Calu3 (cell line): ENCODE measurements at regions not wholly inside any gene's neighbourhood (a gene's known extent, or its start where the extent isn't known, plus 50 kb on each side); places are given as distances from the start of the nearest gene placed in this dataset.

Source experiments
- BruUV-seq: library from RNA; stranded (reverse); fragments of 400-500 nt; replicated peaks from 2 replicates; lab custom pipeline; 2021; lab: Mats Ljungman, UMichigan
- CTCF ChIA-PET: fragments of 300-600 bp; sonication (Branson Sonifier 250); formaldehyde crosslinking; loops from one replicate; lab custom pipeline; 2022; ENCODE audit warnings: antibody characterized with exemption; lab: Charles Lee
- DNase-seq: peaks from one replicate; pipeline ENCODE4 v3.0.0; 2022
- H3K27ac Mint-ChIP-seq: one replicate; pipeline ENCODE4 v1.8.0; 2022; ENCODE audit warnings: mixed read lengths; ENCODE audit not compliant: unreplicated experiment
- H3K27me3 Mint-ChIP-seq: one replicate; pipeline ENCODE4 v1.8.0; 2022; ENCODE audit warnings: mixed read lengths; ENCODE audit not compliant: unreplicated experiment
- H3K36me3 Mint-ChIP-seq: one replicate; pipeline ENCODE4 v1.8.0; 2022; ENCODE audit warnings: mild to moderate bottlenecking, moderate library complexity, mixed read lengths; ENCODE audit not compliant: insufficient read depth, unreplicated experiment
- H3K4me1 Mint-ChIP-seq: one replicate; pipeline ENCODE4 v1.8.0; 2022; ENCODE audit warnings: mild to moderate bottlenecking, low read depth, mixed read lengths; ENCODE audit not compliant: unreplicated experiment
- H3K4me3 Mint-ChIP-seq: one replicate; pipeline ENCODE4 v1.8.0; 2022; ENCODE audit warnings: mild to moderate bottlenecking, low read depth, moderate library complexity, mixed read lengths; ENCODE audit not compliant: unreplicated experiment
- H3K9me3 Mint-ChIP-seq: one replicate; pipeline ENCODE4 v1.8.0; 2022; ENCODE audit warnings: low read depth, mixed read lengths; ENCODE audit not compliant: unreplicated experiment
- CTCF ChIP-seq: fragments of 200-600 bp; IDR thresholded peaks from one replicate; pipeline ENCODE4 v1.8.0; 2022; ENCODE audit warnings: antibody characterized with exemption; ENCODE audit not compliant: unreplicated experiment
- intact Hi-C: fragments of 100-400 bp; cut with micrococcal nuclease; formaldehyde crosslinking; loops from one replicate; pipeline ENCODE4 v1.10.0; 2022; ENCODE audit not compliant: unreplicated experiment

GRCh38 chr1:209262631-209263030 lies 320.9 kb upstream of the CAMK1G start:
- Mint-ChIP-seq H3K27me3 (peaks cover 9% of the 10 kb centered on the region), H3K4me3 (no peak overlapping the region), H3K27ac (no peak overlapping the region), H3K4me1 (no peaks in the 10 kb centered on the region), H3K36me3 (no peaks in the 10 kb centered on the region), H3K9me3 (peaks cover 6% of the 10 kb centered on the region)
- CTCF ChIA-PET, result no interaction called here
- TF ChIP-seq CTCF, result no peak
- no peak for DNase-seq
- intact Hi-C loops, result no loop called here
- no TSS peak for BruUV-seq

- Mint-ChIP-seq H3K4me3 (no peak overlapping the region), H3K27me3 (peaks cover 20% of the 10 kb centered on the region), H3K36me3 (no peaks in the 10 kb centered on the region), H3K27ac (no peak overlapping the region), H3K4me1 (no peaks in the 10 kb centered on the region), H3K9me3 (peaks cover 3% of the 10 kb centered on the region)
- no peak for DNase-seq
- intact Hi-C loops, result no loop called here
- CTCF ChIA-PET, result no interaction called here
- TF ChIP-seq CTCF, result no peak
- BruUV-seq, result no TSS peak
Observed at GRCh38 chr1:209265301-209265700, 318.2 kb upstream of the CAMK1G start.

DNA sequence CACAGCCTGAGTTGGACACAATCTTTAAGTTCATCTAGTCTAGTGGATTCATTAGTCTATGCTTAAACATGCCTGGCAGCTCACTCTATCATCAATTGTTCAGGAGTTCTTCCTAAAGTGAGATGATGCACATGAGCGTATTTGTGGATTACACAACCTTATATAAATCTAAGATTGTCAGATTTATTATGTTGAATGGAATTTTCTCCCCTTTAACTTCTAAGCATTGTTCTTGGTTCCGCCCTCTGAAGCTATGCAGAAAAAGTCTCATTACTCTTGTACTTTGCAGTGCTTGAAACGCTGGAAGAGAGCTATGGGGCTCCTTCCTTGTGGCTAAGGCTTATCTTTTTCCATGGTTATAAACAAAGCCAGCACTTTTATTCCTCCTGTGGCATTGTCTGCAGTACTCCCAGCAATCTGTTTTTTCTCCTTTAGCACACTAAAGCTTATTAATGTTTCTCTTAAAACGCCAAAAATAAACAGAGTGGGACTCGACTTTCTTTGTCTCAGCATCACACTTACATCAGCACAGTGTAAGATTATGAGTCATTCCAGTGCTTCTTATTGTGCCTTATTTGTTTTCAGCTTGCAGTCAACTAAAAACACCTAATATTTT lies 316.8 kb upstream of the CAMK1G start:
- no TSS peak for BruUV-seq
- no peak overlapping the region for H3K4me3 Mint-ChIP-seq
- peaks cover 20% of the 10 kb centered on the region for H3K27me3 Mint-ChIP-seq
- H3K9me3 Mint-ChIP-seq, result peaks cover 3% of the 10 kb centered on the region
- no peak for TF ChIP-seq CTCF
- H3K36me3 Mint-ChIP-seq, result no peaks in the 10 kb centered on the region
- no peak overlapping the region for H3K27ac Mint-ChIP-seq
- CTCF ChIA-PET, result no interaction called here
- intact Hi-C loops, result no loop called here
- DNase-seq, result no peak
- H3K4me1 Mint-ChIP-seq, result no peaks in the 10 kb centered on the region

DNA sequence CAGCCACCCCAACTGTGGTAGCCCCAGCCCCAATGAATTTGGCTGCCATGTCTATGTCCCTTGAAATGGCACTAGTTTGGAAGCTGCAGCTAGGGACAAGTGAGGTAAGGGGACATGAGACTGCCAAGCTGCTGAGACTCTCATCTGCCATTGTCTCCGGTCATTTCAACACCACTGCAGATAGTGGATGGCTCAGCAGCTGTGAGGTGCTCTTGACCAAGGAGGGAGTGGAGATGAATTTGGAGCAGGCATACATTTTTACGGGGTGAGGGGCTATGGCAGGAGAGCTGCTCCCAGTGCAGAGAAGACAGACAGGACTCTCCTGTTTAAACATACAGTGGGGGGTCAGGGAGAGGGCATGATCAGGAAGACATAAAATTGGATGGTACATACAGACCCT lies 315.5 kb upstream of the CAMK1G start:
- Mint-ChIP-seq H3K4me3 (no peak overlapping the region), H3K4me1 (no peaks in the 10 kb centered on the region), H3K36me3 (no peaks in the 10 kb centered on the region), H3K27ac (no peak overlapping the region), H3K27me3 (peaks cover 20% of the 10 kb centered on the region), H3K9me3 (no peaks in the 10 kb centered on the region)
- intact Hi-C loops, result loop anchor here (2.0 kb wide), 1 partner anchor 27 kb away; no protein-coding TSS in a partner anchor
- BruUV-seq, result no TSS peak
- TF ChIP-seq CTCF, result no peak
- no peak for DNase-seq
- CTCF ChIA-PET, result no interaction called here
